ENCODE measurements at regions not wholly inside any gene's neighbourhood (a gene's known extent, or its start where the extent isn't known, plus 50 kb on each side); places are given as distances from the start of the nearest gene placed in this dataset.

DNA sequence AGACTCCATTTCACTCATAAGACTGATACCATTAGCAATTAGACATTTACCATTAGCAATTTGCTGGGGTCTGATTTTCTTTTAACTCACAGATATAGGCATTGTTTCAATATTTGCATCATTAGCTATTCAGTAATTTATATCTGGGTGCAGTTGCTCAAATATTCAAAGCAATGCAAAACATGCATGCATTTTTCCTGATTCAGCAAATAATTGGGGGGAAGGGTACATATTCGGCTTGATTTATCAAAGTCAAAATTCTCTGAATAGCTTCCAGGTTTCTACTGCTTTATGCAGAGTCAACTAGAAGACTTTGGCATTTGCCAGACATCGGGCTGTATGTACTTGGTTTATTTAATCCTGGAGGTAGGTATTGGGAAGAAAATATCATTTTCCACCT is 315.6 kb upstream of the NR2F2 start:
- no peak overlapping the region for H3K4ac ChIP-seq (ENCODE audit: low read depth, low read length)
- H3K4me2 ChIP-seq (ENCODE audit: low read length): no peak overlapping the region
- no peak overlapping the region for H2BK120ac ChIP-seq (ENCODE audit: insufficient read depth, low read length, poor library complexity)
- H3K27ac ChIP-seq (ENCODE audit: low read depth, low read length): no peak overlapping the region
- H3K9me3 ChIP-seq (ENCODE audit: insufficient read depth, low read depth, low read length): no peaks in the 10 kb centered on the region
- H2AFZ ChIP-seq (ENCODE audit: insufficient read depth, low read length, poor library complexity): no peak overlapping the region
- no peaks in the 10 kb centered on the region for H3K79me1 ChIP-seq (ENCODE audit: low read length)
- no peaks in the 10 kb centered on the region for H3K4me1 ChIP-seq (ENCODE audit: control insufficient read depth in 1 of 2, insufficient read depth in 2 of 2, low read length in 2 of 2)
- no peaks in the 10 kb centered on the region for H3K79me2 ChIP-seq (ENCODE audit: control insufficient read depth, insufficient read depth, low read length, poor library complexity)
- H4K12ac ChIP-seq (ENCODE audit: low read depth, low read length): no peak overlapping the region
- WGBS (ENCODE audit: extremely low coverage, insufficient coverage, insufficient read length): no CpG with 5 or more reads among the region's 2 CpGs
- H2BK5ac ChIP-seq (ENCODE audit: low read depth, low read length, poor library complexity): no peak overlapping the region
- H4K8ac ChIP-seq (ENCODE audit: low read depth, low read length): no peak overlapping the region
- H2AK5ac ChIP-seq (ENCODE audit: low read length): no peak overlapping the region
- H4K91ac ChIP-seq (ENCODE audit: low read depth, low read length): no peak overlapping the region
- no peaks in the 10 kb centered on the region for H3K27me3 ChIP-seq (ENCODE audit: insufficient read depth, low read length)
- no peaks in the 10 kb centered on the region for H3K36me3 ChIP-seq (ENCODE audit: control insufficient read depth in 1 of 2, insufficient read depth in 2 of 2, low read length in 2 of 2)
- no peak overlapping the region for H3K18ac ChIP-seq (ENCODE audit: low read length)
- no peak for DNase-seq
- no peak overlapping the region for H3K4me3 ChIP-seq (ENCODE audit: low read depth, low read length)
- no peak overlapping the region for H2BK12ac ChIP-seq (ENCODE audit: low read length)
- no peak overlapping the region for H3K23ac ChIP-seq (ENCODE audit: low read length)
- H3K9ac ChIP-seq (ENCODE audit: low read length): no peak overlapping the region
- no peak overlapping the region for H3K14ac ChIP-seq (ENCODE audit: low read length)

DNA sequence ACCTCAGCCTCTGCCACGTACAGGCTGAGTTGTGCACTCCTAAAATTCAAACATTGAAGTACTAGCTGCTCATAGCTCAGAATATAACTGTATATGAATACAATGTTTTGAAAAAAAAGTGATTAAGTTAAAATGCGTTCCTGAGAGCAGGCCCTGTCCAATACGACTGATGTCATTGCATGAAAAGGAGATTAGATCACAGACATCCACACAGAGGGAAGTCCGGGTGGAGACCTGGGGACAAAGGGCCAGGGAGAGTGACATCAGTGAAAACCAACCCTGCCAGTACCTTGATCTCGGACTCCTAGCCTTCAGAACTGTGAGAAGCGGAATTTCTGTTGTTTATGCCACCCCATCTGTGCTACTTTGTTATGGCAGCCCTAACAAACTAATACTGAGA is 311.4 kb upstream of the NR2F2 start:
- H2BK12ac ChIP-seq (ENCODE audit: low read length): no peak overlapping the region
- no peak overlapping the region for H3K4ac ChIP-seq (ENCODE audit: low read depth, low read length)
- H3K23ac ChIP-seq (ENCODE audit: low read length): no peak overlapping the region
- no peak overlapping the region for H3K27ac ChIP-seq (ENCODE audit: low read depth, low read length)
- no peak overlapping the region for H4K8ac ChIP-seq (ENCODE audit: low read depth, low read length)
- no peaks in the 10 kb centered on the region for H3K79me1 ChIP-seq (ENCODE audit: low read length)
- H2AFZ ChIP-seq (ENCODE audit: insufficient read depth, low read length, poor library complexity): no peak overlapping the region
- no peaks in the 10 kb centered on the region for H3K79me2 ChIP-seq (ENCODE audit: control insufficient read depth, insufficient read depth, low read length, poor library complexity)
- WGBS (ENCODE audit: extremely low coverage, insufficient coverage, insufficient read length): no CpG with 5 or more reads among the region's 6 CpGs
- no peak overlapping the region for H2BK5ac ChIP-seq (ENCODE audit: low read depth, low read length, poor library complexity)
- no peaks in the 10 kb centered on the region for H3K9me3 ChIP-seq (ENCODE audit: insufficient read depth, low read depth, low read length)
- no peak for DNase-seq
- no peak overlapping the region for H3K9ac ChIP-seq (ENCODE audit: low read length)
- no peak overlapping the region for H3K4me3 ChIP-seq (ENCODE audit: low read depth, low read length)
- no peak overlapping the region for H3K18ac ChIP-seq (ENCODE audit: low read length)
- H3K4me2 ChIP-seq (ENCODE audit: low read length): no peak overlapping the region
- H3K36me3 ChIP-seq (ENCODE audit: control insufficient read depth in 1 of 2, insufficient read depth in 2 of 2, low read length in 2 of 2): no peaks in the 10 kb centered on the region
- H3K14ac ChIP-seq (ENCODE audit: low read length): no peak overlapping the region
- no peak overlapping the region for H4K12ac ChIP-seq (ENCODE audit: low read depth, low read length)
- H3K27me3 ChIP-seq (ENCODE audit: insufficient read depth, low read length): no peaks in the 10 kb centered on the region
- H2BK120ac ChIP-seq (ENCODE audit: insufficient read depth, low read length, poor library complexity): no peak overlapping the region
- H2AK5ac ChIP-seq (ENCODE audit: low read length): no peak overlapping the region
- no peak overlapping the region for H4K91ac ChIP-seq (ENCODE audit: low read depth, low read length)
- H3K4me1 ChIP-seq (ENCODE audit: control insufficient read depth in 1 of 2, insufficient read depth in 2 of 2, low read length in 2 of 2): no peaks in the 10 kb centered on the region

DNA sequence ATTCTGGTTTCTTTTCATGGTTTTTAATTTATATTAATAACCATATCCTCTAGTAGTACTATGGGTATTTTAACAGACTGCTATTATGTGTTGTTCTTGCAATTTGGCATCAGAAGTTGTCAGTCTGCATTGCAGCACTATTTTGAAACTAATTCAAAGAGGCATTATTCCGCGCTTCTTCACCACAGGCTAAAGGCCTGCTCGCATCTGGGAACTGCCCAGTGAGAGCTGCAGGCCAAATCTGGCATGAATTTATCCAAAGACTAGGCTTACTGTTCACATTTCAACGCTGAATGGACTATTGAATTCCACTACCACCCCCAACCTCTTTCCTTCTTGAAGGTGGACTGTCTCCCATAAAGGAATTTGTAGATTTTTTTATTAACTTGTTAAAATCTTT is 310.4 kb upstream of the NR2F2 start:
- Histone ChIP-seq H4K91ac (ENCODE audit: low read depth, low read length) (no peak overlapping the region), H3K27me3 (ENCODE audit: insufficient read depth, low read length) (no peaks in the 10 kb centered on the region), H3K4me3 (ENCODE audit: low read depth, low read length) (no peak overlapping the region), H3K4me1 (ENCODE audit: control insufficient read depth in 1 of 2, insufficient read depth in 2 of 2, low read length in 2 of 2) (no peaks in the 10 kb centered on the region), H2AK5ac (ENCODE audit: low read length) (no peak overlapping the region), H4K8ac (ENCODE audit: low read depth, low read length) (no peak overlapping the region), H2BK120ac (ENCODE audit: insufficient read depth, low read length, poor library complexity) (no peak overlapping the region), H2AFZ (ENCODE audit: insufficient read depth, low read length, poor library complexity) (no peak overlapping the region), H3K4me2 (ENCODE audit: low read length) (no peak overlapping the region), H3K79me2 (ENCODE audit: control insufficient read depth, insufficient read depth, low read length, poor library complexity) (no peaks in the 10 kb centered on the region), H2BK5ac (ENCODE audit: low read depth, low read length, poor library complexity) (no peak overlapping the region), H3K9ac (ENCODE audit: low read length) (no peak overlapping the region), H3K4ac (ENCODE audit: low read depth, low read length) (no peak overlapping the region), H3K27ac (ENCODE audit: low read depth, low read length) (no peak overlapping the region), H3K14ac (ENCODE audit: low read length) (no peak overlapping the region), H2BK12ac (ENCODE audit: low read length) (no peak overlapping the region), H3K9me3 (ENCODE audit: insufficient read depth, low read depth, low read length) (no peaks in the 10 kb centered on the region), H3K23ac (ENCODE audit: low read length) (no peak overlapping the region), H3K79me1 (ENCODE audit: low read length) (no peaks in the 10 kb centered on the region), H3K18ac (ENCODE audit: low read length) (no peak overlapping the region), H3K36me3 (ENCODE audit: control insufficient read depth in 1 of 2, insufficient read depth in 2 of 2, low read length in 2 of 2) (no peaks in the 10 kb centered on the region), H4K12ac (ENCODE audit: low read depth, low read length) (no peak overlapping the region)
- DNase-seq: no peak
- no CpG with 5 or more reads among the region's 4 CpGs for WGBS (ENCODE audit: extremely low coverage, insufficient coverage, insufficient read length)

DNA sequence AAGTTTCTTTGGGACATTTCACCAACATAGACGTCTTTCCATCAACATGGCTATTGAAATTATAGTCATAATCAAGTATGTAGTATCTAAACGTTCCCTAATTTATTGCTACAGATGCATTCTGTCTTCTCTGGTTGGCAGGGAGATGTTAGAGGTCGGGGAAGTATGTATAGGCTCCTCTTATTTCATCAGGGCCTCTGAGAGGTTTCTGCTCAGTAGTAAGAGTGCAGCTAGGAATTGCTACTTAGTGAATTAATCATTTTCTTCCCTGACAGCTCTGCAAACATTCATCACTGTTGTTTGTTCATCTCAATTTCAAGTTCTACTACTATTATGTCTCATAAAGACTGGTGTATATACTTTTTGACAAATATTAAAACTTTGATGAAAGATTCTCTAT is 309.7 kb upstream of the NR2F2 start:
- no peak overlapping the region for H4K91ac ChIP-seq (ENCODE audit: low read depth, low read length)
- H2BK5ac ChIP-seq (ENCODE audit: low read depth, low read length, poor library complexity): no peak overlapping the region
- no peak overlapping the region for H3K14ac ChIP-seq (ENCODE audit: low read length)
- H2AK5ac ChIP-seq (ENCODE audit: low read length): no peak overlapping the region
- no peak overlapping the region for H4K12ac ChIP-seq (ENCODE audit: low read depth, low read length)
- DNase-seq: no peak
- H2BK120ac ChIP-seq (ENCODE audit: insufficient read depth, low read length, poor library complexity): no peak overlapping the region
- no peaks in the 10 kb centered on the region for H3K79me1 ChIP-seq (ENCODE audit: low read length)
- H3K4me3 ChIP-seq (ENCODE audit: low read depth, low read length): no peak overlapping the region
- no peak overlapping the region for H2AFZ ChIP-seq (ENCODE audit: insufficient read depth, low read length, poor library complexity)
- no peaks in the 10 kb centered on the region for H3K27me3 ChIP-seq (ENCODE audit: insufficient read depth, low read length)
- H3K36me3 ChIP-seq (ENCODE audit: control insufficient read depth in 1 of 2, insufficient read depth in 2 of 2, low read length in 2 of 2): no peaks in the 10 kb centered on the region
- no peak overlapping the region for H3K9ac ChIP-seq (ENCODE audit: low read length)
- no peaks in the 10 kb centered on the region for H3K4me1 ChIP-seq (ENCODE audit: control insufficient read depth in 1 of 2, insufficient read depth in 2 of 2, low read length in 2 of 2)
- H3K27ac ChIP-seq (ENCODE audit: low read depth, low read length): no peak overlapping the region
- H3K18ac ChIP-seq (ENCODE audit: low read length): no peak overlapping the region
- H3K9me3 ChIP-seq (ENCODE audit: insufficient read depth, low read depth, low read length): no peaks in the 10 kb centered on the region
- H3K4me2 ChIP-seq (ENCODE audit: low read length): no peak overlapping the region
- no peaks in the 10 kb centered on the region for H3K79me2 ChIP-seq (ENCODE audit: control insufficient read depth, insufficient read depth, low read length, poor library complexity)
- H3K23ac ChIP-seq (ENCODE audit: low read length): no peak overlapping the region
- WGBS (ENCODE audit: extremely low coverage, insufficient coverage, insufficient read length): no CpG with 5 or more reads among the region's 3 CpGs
- no peak overlapping the region for H3K4ac ChIP-seq (ENCODE audit: low read depth, low read length)
- no peak overlapping the region for H2BK12ac ChIP-seq (ENCODE audit: low read length)
- H4K8ac ChIP-seq (ENCODE audit: low read depth, low read length): no peak overlapping the region

DNA sequence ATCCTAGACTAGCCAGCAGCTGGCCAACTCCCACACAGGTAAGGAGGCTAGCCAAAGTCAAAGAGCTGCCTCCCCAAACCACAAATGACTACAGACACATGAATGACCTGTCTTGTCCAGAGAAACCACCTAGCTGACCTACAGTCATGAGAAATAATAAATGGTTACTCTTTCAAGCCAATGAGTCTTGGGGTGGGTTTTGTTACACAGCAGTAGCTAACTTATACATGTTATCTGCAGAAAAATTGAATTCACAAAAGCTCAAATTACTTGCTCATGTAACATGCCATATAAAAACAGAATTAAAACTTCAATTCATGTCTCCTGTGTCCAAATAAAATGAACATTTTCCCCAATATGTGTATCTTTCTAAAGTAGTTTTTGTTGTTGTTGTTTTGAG is 307.4 kb upstream of the NR2F2 start:
- no peaks in the 10 kb centered on the region for H3K79me2 ChIP-seq (ENCODE audit: control insufficient read depth, insufficient read depth, low read length, poor library complexity)
- no peaks in the 10 kb centered on the region for H3K27me3 ChIP-seq (ENCODE audit: insufficient read depth, low read length)
- no peaks in the 10 kb centered on the region for H3K4me1 ChIP-seq (ENCODE audit: control insufficient read depth in 1 of 2, insufficient read depth in 2 of 2, low read length in 2 of 2)
- H3K23ac ChIP-seq (ENCODE audit: low read length): no peak overlapping the region
- no peak overlapping the region for H2BK5ac ChIP-seq (ENCODE audit: low read depth, low read length, poor library complexity)
- H3K14ac ChIP-seq (ENCODE audit: low read length): no peak overlapping the region
- no peak overlapping the region for H3K27ac ChIP-seq (ENCODE audit: low read depth, low read length)
- H3K79me1 ChIP-seq (ENCODE audit: low read length): no peaks in the 10 kb centered on the region
- no peak overlapping the region for H3K4me3 ChIP-seq (ENCODE audit: low read depth, low read length)
- no peak for DNase-seq
- no peak overlapping the region for H3K4ac ChIP-seq (ENCODE audit: low read depth, low read length)
- no peak overlapping the region for H2AK5ac ChIP-seq (ENCODE audit: low read length)
- no peak overlapping the region for H3K4me2 ChIP-seq (ENCODE audit: low read length)
- H3K9ac ChIP-seq (ENCODE audit: low read length): no peak overlapping the region
- H2BK12ac ChIP-seq (ENCODE audit: low read length): no peak overlapping the region
- H2BK120ac ChIP-seq (ENCODE audit: insufficient read depth, low read length, poor library complexity): no peak overlapping the region
- no peak overlapping the region for H4K12ac ChIP-seq (ENCODE audit: low read depth, low read length)
- no peak overlapping the region for H4K8ac ChIP-seq (ENCODE audit: low read depth, low read length)
- H4K91ac ChIP-seq (ENCODE audit: low read depth, low read length): no peak overlapping the region
- no peaks in the 10 kb centered on the region for H3K36me3 ChIP-seq (ENCODE audit: control insufficient read depth in 1 of 2, insufficient read depth in 2 of 2, low read length in 2 of 2)
- H3K18ac ChIP-seq (ENCODE audit: low read length): no peak overlapping the region
- no peaks in the 10 kb centered on the region for H3K9me3 ChIP-seq (ENCODE audit: insufficient read depth, low read depth, low read length)
- H2AFZ ChIP-seq (ENCODE audit: insufficient read depth, low read length, poor library complexity): no peak overlapping the region

All from trophoblast cell (in vitro differentiated cells and primary cell).